ENCODE measurements at regions not wholly inside any gene's neighbourhood (a gene's known extent, or its start where the extent isn't known, plus 50 kb on each side); places are given as distances from the start of the nearest gene placed in this dataset.

DNA sequence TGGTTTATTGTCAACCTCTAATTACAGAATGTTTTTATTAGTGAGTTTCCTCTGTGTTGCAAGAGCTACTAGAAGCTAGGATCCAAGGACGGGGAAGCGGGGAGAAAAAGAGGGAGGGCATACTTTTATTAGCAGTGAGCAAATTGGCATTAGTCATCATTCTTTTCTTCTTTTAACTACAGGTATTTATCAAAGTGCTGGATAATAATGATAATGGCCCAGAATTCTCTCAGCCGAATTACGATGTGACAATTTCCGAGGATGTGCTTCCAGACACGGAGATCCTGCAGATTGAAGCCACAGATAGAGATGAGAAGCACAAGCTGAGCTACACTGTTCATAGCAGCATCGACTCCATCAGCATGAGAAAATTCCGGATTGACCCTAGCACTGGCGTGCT lies 179.7 kb upstream of the MTNR1B start:
- TF ChIP-seq CTCF (conservative IDR thresholded peaks at IDR 0.05; ENCODE audit: low read depth, low read length) (no peak), EZH2 (IDR thresholded peaks at IDR 0.05; ENCODE audit: low read length, unreplicated experiment) (no peak)
